ENCODE measurements at regions not wholly inside any gene's neighbourhood (a gene's known extent, or its start where the extent isn't known, plus 50 kb on each side); places are given as distances from the start of the nearest gene placed in this dataset.

DNA sequence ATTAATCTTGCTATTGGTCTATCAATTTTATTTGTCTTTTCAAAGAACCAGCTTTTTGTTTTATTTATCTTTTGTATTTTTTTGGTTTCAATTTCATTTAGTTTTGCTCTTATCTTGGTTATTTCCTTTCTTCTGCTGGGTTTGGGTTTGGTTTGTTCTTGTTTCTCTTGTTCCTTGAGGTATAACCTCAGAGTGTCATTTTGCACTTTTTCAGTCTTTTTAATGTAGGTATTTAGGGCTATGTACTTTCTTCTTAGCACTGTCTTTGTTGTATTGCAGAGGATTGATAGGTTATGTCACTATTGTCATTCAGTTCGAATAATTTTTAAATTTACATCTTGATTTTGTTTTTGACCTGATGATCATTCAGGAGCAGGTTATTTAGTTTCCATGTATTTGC lies 92.7 kb upstream of the DCD start:
- intact Hi-C loops (cut with DNase I), result no loop called here
- no peak for TF ChIP-seq POLR2A (IDR thresholded peaks at IDR 0.05)
- TF ChIP-seq, protein P1, sequence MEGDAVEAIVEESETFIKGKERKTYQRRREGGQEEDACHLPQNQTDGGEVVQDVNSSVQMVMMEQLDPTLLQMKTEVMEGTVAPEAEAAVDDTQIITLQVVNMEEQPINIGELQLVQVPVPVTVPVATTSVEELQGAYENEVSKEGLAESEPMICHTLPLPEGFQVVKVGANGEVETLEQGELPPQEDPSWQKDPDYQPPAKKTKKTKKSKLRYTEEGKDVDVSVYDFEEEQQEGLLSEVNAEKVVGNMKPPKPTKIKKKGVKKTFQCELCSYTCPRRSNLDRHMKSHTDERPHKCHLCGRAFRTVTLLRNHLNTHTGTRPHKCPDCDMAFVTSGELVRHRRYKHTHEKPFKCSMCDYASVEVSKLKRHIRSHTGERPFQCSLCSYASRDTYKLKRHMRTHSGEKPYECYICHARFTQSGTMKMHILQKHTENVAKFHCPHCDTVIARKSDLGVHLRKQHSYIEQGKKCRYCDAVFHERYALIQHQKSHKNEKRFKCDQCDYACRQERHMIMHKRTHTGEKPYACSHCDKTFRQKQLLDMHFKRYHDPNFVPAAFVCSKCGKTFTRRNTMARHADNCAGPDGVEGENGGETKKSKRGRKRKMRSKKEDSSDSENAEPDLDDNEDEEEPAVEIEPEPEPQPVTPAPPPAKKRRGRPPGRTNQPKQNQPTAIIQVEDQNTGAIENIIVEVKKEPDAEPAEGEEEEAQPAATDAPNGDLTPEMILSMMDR (IDR thresholded peaks at IDR 0.05), result no peak
- no peaks in the 10 kb centered on the region for H3K27me3 ChIP-seq
- DNase-seq (no peak), ATAC-seq (no peak)
- H3K4me3 ChIP-seq, result no peak overlapping the region
- peaks cover 0 to 28% (median 0%) of the 10 kb centered on the region in 4 donors for H3K4me1 ChIP-seq
- H3K9me3 ChIP-seq, result no peaks in the 10 kb centered on the region
- H3K27ac ChIP-seq, result no peak overlapping the region
- no peaks in the 10 kb centered on the region for H3K36me3 ChIP-seq
- 80% methylated on average over 1 of the region's 1 CpG for WGBS (ENCODE audit: insufficient coverage, low coverage, low lambda C conversion rate, missing lambda C conversion rate)

DNA sequence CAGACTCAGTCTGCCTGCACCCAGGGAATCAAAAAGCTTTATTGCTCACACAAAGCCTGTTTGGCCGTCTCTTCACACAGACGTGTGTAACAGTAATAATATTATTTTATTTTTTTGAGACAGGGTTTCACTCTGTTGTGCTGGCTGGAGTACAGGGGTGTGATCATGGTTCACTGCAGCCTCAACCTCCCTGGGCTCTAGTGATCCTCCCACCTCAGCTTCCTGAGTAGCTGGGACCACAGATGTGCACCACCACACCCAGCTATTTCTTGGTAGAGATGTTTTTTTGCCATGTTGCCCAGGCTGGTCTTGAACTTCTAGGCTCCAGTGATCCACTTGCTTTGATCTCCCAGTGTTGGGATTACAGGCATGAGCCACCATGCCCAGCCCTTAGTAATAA lies 88.4 kb upstream of the DCD start:
- no peaks in the 10 kb centered on the region for H3K36me3 ChIP-seq
- H3K9me3 ChIP-seq, result no peaks in the 10 kb centered on the region
- H3K4me3 ChIP-seq, result no peak overlapping the region
- H3K4me1 ChIP-seq, result peaks cover 0 to 15% (median 0%) of the 10 kb centered on the region in 4 donors
- ATAC-seq (no peak), DNase-seq (no peak)
- 77% methylated on average over 2 of the region's 2 CpGs for WGBS (ENCODE audit: insufficient coverage, low coverage, low lambda C conversion rate, missing lambda C conversion rate)
- no peaks in the 10 kb centered on the region for H3K27me3 ChIP-seq
- no peak overlapping the region for H3K27ac ChIP-seq
- TF ChIP-seq, protein P1 (IDR thresholded peaks at IDR 0.05), result no peak
- no peak for TF ChIP-seq POLR2A (IDR thresholded peaks at IDR 0.05)
- intact Hi-C loops (cut with DNase I), result no loop called here

DNA sequence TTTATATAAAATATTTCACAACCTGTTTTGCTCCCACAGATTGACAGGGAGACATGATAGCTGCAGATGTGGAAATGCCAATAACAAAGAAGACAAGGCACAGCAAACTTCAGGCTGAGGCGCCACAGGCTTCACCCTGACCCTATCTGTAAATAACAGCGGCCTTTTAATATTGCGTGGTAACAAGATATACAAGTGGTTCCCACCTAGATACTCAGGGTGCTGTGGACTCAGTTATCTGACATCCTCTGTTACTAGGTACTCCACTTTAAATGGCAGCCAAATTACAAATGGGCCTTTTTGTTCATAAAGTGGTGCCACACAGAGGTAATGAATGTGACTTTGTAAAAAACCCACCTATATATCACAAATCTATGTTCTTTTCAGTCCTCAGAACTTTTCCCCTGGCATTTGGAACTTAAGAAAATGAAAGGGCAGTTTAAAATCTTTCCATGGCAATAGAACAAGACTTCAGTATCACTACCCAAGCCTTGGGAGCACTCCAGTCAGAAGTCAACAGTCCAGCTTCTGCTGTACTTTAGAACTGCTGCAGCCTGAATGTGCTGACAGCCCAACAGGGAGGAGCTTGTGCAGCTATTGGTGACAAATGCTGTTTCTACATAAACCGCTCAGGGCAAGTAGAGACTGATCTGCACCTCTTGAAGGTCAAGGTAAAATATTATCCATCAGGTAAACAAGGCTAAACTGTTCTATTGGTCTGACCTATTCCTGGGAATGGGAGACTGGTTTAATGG lies 86.2 kb upstream of the DCD start:
- ATAC-seq (peak; percentile 98 to 100 (median 100)), DNase-seq (peak; percentile 30 to 83 (median 72))
- no peaks in the 10 kb centered on the region for H3K36me3 ChIP-seq
- intact Hi-C loops (cut with DNase I), result no loop called here
- TF ChIP-seq, protein P1 (IDR thresholded peaks at IDR 0.05), result no peak
- peaks cover 0 to 15% (median 0%) of the 10 kb centered on the region in 4 donors for H3K4me1 ChIP-seq
- 60% methylated on average over 3 of the region's 4 CpGs for WGBS (ENCODE audit: insufficient coverage, low coverage, low lambda C conversion rate, missing lambda C conversion rate)
- H3K9me3 ChIP-seq, result no peaks in the 10 kb centered on the region
- no peak overlapping the region for H3K4me3 ChIP-seq
- H3K27ac ChIP-seq, result peak overlapping the region in 2 of 3 donors; percentile 51 to 61
- H3K27me3 ChIP-seq, result no peaks in the 10 kb centered on the region

DNA sequence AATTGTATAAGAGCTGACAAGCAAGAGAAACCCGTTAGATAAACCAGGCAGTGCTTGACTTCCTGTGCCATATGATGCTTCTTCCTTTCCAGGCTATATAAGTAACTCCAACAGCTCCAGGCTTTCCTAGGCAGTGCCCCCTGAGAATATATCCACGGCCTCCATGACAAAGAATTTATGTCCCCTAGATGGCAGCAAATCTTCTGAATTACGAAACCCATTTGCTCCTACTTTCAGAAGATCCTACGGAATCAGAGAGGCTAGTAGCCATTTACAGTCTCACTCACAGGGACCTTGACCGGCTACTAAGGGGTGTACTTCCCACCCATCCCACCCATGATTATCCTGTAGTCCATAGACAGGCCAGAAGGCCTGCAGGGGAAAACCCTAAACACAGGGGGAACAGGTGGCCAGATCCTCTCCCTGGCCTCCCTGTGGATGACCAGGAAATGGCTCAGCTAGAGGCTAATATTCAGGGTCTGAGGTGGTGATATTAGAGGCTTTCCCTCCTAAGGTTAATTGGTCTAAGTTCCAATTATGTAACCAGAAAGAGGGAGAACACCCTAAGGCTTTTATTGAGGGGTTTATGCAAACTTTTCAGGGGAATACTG lies 77.2 kb upstream of the DCD start:
- H3K4me3 ChIP-seq, result no peak overlapping the region
- H3K4me1 ChIP-seq, result no peaks in the 10 kb centered on the region
- ATAC-seq, result peak; percentile 79 to 93 (median 88)
- H3K36me3 ChIP-seq, result no peaks in the 10 kb centered on the region
- no peak for TF ChIP-seq POLR2A (IDR thresholded peaks at IDR 0.05)
- TF ChIP-seq, protein P1 (IDR thresholded peaks at IDR 0.05), result peak; percentile 34 to 60 (median 50)
- no peak for DNase-seq
- intact Hi-C loops (cut with DNase I), result no loop called here
- H3K9me3 ChIP-seq, result no peaks in the 10 kb centered on the region
- no peak overlapping the region for H3K27ac ChIP-seq
- H3K27me3 ChIP-seq, result no peaks in the 10 kb centered on the region
- WGBS (ENCODE audit: insufficient coverage, low coverage, low lambda C conversion rate, missing lambda C conversion rate), result 4% methylated on average over 5 of the region's 5 CpGs
